ENCODE measurements at regions not wholly inside any gene's neighbourhood (a gene's known extent, or its start where the extent isn't known, plus 50 kb on each side); places are given as distances from the start of the nearest gene placed in this dataset.

DNA sequence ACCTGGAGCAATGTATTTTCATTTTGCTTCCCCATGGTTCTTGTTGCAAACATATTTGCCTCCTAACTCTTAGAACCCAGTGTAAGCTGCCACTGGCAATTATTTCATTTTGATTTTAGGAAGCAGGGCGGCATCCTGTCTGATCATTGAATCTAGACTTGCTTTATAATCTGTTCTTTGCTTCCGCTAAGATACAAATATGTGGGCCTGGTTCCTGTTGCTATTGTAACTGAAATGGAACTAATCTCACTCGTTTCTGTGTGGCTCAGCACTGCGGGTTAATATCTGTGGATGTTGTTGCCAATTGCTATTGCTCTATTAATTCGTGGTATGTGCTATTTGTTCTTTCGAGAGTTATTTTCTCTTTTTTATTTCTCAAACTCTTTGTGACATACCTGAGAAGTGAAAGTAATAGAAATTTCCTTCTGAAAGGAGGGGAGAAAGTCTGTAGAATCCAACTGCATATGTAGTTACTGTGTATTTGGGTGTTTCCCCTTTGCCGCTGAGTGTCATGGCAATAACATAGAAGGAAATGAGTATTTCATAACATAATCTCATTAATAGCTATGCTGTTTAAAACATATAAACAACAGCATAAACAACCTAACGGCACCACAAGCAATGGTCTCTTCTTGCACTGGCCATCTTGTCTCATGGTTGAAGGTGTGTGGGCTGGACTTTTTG, 62.4 kb downstream of the FZD1 start:
- TF ChIP-seq, protein P1, sequence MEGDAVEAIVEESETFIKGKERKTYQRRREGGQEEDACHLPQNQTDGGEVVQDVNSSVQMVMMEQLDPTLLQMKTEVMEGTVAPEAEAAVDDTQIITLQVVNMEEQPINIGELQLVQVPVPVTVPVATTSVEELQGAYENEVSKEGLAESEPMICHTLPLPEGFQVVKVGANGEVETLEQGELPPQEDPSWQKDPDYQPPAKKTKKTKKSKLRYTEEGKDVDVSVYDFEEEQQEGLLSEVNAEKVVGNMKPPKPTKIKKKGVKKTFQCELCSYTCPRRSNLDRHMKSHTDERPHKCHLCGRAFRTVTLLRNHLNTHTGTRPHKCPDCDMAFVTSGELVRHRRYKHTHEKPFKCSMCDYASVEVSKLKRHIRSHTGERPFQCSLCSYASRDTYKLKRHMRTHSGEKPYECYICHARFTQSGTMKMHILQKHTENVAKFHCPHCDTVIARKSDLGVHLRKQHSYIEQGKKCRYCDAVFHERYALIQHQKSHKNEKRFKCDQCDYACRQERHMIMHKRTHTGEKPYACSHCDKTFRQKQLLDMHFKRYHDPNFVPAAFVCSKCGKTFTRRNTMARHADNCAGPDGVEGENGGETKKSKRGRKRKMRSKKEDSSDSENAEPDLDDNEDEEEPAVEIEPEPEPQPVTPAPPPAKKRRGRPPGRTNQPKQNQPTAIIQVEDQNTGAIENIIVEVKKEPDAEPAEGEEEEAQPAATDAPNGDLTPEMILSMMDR (IDR thresholded peaks at IDR 0.05; ENCODE audit: insufficient read depth, low read length, poor library complexity, severe bottlenecking), result no peak
- no peak for TF ChIP-seq EZH2phosphoT487 (conservative IDR thresholded peaks at IDR 0.05; ENCODE audit: low read length)

Measured in SU-DHL-6 (cell line).